Femur (tissue), 1 donor: ENCODE measurements at regions not wholly inside any gene's neighbourhood (a gene's known extent, or its start where the extent isn't known, plus 50 kb on each side); places are given as distances from the start of the nearest gene placed in this dataset.
"Not testable (repeated sequence)": the region's sequence is repeated elsewhere in the genome, so short reads cannot be mapped to it uniquely, and the experiment has no call there.

ENCODE experiments used
- DNase-seq: peaks from one replicate; pipeline ENCODE4 v3.0.0-alpha.2; 2017

DNA sequence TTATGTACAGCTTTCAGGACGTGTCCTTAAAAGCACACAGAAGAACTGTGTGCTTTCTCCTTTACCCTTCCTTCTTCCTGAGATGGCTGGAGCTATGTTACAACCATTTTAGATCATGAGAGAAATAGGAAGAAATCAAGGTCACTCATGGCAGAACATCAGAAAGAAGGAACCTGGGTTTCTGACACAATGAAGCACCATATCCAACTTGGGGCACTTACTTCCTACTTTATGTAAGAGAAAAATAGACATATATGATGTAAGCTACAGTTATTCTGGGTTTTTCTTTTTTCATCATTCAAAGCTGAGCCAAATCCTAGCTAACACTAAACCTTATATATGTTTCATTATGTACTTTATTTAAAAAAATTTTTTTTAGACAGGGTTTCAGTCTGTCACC is 79.5 kb downstream of the FAM161A start:
- no peak for DNase-seq

DNA sequence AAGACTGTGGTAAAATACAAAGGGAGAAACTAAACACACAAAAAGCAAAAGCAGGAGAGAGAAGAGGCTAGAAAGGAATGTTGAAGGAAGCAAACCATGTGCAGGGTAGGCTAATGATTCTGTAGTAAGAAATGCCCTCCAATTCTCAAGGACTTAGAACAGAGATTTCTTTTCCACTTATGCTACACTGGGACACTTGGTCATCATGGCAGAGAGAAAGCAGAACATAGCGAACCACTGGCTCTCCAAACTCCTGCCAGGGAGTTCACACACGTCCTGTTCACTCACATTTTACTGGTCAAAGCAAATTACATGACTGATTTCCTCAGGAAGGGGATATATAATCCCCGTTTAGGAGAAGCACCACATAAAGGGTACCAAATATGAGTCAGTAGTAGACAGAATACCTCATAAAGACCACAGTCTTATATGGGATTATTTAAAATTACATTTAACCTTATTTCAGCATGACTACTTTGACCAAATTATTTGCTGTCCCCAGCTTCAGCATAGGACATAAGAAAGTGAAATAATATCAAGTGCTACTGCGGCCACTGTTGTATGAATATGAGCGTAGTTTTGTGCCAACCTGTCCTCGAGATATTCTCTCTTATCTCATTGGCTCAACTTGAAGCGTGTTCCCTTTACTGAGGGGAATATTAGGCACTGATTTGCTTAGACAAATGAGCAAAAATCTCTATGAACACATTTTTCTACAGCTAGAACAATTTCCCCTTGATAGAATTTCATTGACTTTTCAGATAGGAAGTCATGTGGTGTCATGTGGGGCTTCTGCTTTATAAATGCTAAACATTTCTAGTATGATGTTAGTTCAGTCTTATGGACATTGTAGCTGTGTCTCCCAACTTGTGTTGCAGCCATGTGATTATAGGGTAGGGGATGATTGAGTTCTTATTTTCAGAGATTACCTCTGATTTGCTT is 81.7 kb downstream of the FAM161A start:
- DNase-seq, result no peak

DNA sequence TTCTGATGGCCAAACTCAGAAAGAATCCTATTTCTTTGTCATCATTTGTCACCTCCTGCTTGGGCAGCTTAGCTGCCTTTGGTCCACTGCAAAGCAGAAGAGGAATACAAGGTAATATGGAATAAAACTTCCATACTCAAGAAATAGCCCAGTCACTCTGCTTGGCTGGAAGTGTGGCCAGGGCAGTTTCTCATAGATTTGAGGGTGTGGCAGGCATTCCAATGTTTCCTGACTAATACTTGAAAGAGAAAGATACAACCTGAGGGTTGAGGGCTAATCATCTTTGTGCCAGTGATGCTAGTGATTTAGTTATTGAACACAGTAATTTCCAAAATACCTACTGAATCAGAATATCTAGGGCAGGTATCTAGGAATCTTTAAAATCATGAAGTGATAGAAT is 83.1 kb downstream of the FAM161A start:
- no peak for DNase-seq

DNA sequence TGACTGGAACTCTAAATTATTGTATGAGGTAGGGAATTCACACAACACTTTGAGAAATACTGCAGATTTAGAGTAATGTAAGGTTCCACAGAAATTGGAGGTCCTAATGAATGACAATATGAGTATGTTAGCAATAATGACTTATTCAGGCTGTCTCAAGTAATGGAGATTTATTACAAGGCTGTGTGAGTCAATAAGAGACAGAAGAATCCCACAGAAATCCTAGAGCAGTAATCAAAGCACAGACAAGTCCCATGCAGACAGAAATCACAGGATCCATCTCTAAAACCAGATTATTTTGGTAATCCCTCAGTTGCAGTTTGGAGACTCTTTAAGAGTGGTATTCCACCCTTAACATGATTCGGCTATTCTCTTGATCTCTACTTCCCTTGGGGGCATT is 83.6 kb downstream of the FAM161A start:
- DNase-seq, result no peak

DNA sequence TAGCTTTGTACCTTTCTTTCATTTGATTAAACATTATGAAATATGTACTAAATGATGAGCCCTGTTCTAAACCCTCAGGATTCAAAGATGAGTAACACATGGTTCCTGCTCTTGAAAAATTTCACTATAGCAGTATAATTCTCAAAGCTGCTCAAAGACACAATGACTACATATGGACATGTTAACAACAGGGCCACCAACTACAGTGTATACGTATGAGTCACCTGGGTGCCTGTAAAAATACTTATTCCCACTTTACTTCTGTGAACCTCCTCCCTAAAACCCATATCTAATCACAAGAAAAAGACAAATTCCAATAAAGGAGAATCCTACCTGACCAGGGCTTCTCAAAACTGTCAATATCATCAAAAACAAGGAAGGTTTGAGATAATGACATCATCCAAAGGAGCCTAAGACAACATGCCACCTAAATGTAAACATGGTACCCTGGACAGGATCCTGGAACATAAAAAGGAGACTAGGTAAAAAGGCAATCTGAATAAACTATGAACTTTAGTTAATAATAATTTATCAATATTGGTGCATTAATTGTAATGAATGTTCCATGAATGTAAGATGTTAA is 84.7 kb downstream of the FAM161A start:
- no peak for DNase-seq

DNA sequence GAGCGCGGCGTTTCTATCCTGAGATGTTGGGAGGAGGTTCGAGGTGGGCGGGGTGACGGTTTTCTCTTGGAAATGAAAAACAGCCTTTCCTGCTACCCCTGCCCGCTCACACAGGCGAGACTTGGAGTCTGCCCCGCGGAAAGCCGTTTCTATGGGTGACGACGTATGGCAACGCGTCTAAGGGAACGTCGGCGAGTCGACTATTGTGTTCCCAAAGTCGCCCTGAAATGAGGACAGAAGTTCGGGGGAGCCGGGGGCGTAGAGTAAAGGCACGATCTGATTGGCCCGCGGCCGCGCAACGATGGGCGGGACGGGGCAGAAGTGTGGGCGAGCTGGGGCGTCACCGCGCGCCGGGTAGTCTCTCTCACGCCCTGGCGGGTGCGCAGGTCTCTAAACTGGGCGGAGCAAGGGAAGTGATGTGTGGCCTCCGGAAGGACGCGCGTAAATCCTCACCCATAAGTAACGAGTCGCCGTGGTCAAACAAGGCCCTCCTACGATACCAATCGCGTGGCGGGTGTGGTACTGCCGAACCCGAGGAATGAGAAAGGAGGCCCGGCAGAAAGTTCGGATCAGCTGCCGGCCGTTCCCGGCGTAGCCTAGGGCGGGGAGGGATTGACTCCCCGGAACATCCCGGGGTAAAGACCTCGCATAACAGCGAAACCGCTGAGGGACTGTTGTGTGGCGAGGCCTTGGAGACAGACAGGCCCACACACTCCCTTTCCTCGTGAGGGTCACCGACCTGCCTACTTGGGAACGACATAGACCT is 89.6 kb downstream of the FAM161A start:
- DNase-seq, result peak; percentile 98

DNA sequence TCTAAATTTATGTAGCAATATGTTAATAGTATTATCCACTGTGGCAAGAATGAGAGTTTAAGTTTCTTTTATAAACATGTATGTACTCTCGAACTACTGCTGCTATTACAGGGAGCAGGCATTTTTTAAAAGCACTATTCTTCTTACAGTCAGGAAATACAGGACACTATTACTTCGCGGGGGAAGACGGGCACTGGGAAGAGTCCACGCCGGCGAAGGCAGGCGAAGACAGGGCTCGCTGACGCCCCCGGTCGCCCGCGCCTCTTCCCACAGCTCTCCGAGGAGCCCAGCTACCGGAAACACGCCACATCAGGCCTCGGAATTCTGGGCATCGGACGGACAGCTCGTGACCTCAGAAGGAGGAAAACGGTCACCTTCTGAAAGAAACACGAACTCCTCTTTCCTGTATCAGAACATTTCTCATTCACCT is 90.2 kb downstream of the FAM161A start:
- DNase-seq, result peak; percentile 90

DNA sequence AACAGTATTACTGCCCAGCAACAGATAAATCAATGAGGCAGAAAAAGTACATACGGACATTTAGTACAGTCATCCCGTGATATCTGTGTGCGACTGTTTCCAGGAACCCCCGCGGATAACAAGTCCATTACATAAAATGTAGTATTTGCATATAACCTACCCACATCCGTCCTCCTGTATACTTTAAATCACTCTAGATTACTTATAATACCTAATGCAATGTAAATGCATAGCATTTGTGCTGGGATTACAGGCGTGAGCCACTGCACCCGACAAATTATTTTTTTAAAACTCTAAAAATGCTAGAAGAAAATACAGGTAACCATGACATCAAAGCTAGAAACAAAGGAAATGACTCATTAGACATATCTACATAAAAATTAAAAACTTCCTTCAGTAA is 91.6 kb downstream of the FAM161A start:
- DNase-seq, result no peak

DNA sequence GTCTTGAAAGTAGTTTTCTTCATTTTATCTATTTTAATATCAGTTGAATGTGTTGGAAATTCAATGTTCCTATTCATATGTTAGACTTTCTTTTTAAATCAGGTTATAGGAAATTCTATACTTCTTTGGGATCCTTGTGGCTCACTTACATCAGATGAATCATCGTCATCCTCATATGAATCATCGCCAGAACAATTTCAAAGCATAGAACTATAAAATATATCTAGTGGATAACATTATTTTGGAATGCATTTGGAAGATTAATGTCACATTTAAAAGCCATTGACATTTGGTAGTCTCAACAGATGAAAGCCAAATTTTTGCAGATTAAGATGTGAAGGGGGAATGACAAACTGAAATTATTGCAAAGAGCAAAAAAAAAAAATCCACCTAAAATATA is 94.1 kb downstream of the FAM161A start:
- no peak for DNase-seq

DNA sequence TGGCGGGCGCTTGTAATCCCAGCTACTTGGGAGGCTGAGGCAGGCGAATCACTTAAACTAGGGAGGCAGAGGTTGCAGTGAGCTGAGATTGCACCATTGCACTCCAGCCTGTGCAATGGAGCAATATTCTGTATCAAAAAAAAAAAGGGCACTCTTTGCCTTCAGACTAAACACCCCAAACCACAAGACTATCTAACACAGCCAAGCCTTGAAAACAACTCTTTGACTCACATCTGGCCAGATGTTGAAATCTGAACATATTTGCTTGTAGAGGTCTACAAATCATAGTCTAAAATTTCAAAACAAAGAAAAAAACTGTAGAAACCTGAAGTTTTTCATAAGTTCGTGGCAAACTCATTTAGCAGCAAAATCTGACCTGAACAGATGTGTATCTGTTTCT is 94.9 kb downstream of the FAM161A start:
- no peak for DNase-seq

DNA sequence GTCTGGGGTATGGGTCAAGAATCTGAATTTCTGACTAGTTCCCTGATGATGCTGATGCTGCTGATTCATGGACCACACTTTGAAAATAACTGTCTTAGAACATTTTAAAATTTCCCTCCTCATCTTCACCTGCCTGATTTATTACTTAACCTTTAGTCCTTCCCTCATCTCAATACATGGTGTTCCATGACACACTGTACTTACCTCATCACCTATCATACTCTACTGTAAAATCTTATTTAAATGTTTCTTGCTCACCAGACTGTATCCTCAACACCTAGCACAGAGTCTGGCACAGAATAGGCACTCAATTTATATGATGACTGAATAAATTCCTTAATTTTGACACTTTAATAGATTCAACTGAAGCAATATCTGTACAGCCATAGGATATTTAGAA is 95.7 kb downstream of the FAM161A start:
- no peak for DNase-seq

DNA sequence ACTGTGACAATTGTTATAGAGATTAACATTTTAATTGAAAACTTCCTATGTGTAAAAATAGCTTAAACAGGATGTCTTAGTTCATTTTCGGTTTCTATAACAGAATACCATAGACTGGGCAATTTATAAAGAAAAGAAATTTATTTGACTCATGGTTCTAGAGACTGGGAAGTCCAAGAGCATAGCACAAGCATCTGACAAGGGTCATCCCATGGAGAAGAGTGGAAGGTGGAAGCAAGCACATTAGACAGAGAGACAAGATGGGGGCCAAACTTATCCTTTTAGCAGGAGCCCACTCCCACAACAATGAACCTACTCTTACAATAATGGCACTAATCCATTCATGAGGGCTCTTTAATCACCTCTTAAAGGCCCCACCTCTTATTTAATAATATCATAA is 100.3 kb downstream of the FAM161A start:
- no peak for DNase-seq

DNA sequence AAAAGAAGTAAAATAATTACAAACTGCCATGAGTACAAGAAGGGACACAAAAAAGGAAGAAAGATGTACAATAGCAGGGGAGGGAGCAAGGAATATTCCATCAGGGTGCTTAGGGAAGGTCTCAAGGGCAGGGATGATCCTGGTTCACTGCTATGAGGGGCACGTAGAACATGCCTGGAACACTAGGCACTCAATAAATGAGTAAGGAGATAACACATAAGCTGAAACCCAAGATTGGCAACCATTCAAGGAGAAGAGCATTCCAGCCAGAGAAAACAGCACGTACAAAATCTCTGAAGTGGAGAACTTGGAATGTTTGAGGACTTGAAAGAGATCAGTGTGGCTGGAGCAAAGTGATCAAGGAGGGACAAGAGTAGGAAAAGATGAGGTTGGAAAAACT is 103.2 kb downstream of the FAM161A start:
- DNase-seq, result no peak

DNA sequence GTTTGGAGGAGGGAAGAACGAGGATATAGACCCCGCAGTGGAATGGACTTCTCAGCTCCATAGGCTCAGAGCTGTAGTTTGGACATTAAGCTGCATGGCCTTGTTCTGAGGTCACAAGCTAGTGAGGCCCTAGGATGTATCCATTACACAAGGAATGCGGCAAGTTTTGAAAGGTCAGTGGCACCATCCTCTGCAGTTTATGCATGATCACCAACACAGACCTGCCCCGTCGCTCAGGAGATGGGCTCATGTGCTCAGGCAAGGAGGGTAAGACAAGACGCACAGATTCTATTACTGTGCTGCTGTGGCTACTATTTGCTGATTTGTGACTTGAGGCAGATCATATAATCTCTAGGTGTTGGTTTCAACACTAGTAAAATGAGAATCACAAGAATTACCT is 110.9 kb downstream of the FAM161A start:
- no peak for DNase-seq

DNA sequence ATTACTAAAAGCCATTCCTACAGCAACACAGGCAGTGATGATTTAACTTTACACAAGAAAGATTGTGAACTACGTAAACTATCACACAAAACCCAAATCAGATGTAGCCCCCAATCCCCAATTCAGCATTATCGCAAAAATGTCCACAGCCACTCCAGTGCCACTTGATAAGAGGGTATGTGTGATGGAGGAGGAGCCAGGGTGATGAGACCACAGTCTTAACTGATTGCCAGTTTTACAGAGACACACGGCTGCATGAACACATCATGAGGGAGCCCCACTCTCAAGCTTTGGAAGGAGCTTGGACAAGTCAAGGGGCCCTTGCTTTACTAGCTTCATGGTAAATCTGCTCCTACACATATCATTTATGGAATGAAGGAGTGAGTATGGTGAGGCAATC is 116.0 kb downstream of the FAM161A start:
- DNase-seq, result no peak

DNA sequence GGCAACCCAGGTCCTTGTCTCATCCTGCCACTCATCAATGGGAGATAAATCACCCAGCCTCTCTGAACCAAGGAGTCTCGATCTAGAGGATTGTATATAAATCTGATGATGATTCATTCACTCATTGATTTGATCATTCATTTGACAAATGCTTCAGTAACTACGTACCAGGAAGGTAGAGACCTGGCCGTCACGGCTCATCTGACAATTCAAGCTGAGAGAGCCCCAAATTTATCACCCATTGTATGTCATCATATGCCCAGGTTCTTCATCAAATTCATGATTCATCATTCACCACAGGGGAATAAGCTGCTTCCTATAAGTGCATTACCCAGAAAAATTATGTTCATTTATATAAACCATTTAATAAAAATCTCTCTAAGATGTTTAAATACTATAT is 116.9 kb downstream of the FAM161A start:
- DNase-seq, result no peak

DNA sequence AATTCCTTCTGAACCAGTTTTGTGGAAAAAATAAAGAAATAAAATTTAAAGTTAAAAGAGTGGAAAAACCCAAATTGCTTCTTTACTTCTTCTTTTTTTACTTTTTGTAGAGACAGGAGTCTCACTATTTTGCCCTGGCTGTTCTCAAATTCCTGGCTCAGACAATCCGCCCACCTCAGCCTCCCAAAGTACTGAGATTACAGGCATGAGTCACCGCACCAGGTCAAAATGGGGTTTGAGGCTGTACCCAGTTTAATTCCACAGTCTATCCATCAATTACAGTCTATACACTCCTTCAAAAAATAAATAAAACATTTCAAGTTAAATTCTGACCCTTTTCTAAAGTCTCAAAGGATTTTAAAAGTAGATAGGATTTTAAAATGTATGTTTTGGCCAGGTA is 120.3 kb downstream of the FAM161A start:
- no peak for DNase-seq

DNA sequence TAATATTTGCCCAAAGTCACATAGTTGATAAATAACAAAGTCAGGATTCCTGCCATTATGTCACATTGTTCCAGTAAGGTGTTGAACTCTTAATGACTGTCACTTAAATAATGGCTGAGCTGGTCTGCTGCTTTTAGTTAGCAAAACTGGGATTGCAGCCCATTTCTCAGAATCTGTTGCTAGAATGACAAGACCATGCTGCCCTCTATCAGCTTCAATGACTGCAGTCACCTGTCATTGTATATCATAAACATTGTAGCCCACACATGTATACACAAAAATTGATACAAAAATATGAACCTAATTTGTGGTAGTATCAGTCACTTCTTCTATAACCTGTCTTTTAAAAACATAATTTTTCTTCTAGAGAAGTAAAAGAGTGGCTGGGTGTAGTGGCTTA is 121.1 kb downstream of the FAM161A start:
- no peak for DNase-seq

DNA sequence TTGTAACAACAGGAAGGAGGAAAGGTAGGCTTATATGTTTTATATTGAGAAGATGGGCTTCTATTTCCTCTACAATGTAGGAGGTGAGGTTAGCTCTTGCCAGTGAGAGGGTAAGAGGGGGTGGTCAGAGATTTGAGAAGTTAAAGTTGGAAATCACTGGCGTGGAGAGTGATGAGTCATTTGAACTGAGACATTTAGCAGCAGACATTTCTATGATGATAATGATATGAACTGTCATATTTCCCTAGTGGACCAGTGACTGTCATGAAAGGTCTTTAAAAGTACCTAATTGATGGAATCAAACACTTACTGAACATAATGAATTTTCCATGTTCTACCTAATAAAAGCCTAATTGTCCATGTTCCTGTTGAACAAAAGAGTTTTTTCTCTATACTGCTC is 126.1 kb downstream of the FAM161A start:
- DNase-seq, result no peak

DNA sequence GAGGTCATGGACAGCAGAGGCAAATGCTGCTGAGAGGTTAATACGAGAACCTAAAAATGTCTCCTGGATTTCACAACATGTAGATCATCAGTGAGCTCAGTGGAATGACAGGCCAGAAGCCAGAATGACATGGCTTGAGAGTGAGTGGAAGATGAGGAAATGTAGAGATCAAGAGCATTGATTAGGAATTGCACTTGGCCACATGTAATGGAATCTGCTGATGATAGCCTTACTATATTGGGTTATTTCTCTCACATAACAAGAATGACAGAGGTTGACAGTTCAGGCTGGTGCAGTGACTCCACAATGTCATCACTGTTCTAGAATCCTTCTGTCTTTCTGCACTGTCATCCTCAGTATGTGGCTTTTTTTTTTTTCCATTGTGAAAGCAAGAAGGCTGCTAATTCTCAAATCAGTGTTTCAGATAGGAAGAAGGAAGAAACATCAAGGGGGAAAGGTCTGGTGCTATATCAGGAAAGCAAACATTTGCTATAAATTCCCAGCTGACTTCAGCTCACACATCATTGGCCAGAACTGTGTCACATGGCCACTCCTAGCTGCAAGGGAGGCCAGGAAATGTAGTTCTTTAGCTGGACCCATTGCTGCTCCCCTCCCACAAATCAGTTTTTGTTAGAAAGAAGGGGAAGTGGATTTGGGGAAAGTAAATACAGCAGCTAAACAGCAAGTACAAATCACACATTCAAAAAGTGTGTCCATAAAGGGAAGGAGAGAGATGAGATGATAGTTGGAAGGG is 127.2 kb downstream of the FAM161A start:
- no peak for DNase-seq

DNA sequence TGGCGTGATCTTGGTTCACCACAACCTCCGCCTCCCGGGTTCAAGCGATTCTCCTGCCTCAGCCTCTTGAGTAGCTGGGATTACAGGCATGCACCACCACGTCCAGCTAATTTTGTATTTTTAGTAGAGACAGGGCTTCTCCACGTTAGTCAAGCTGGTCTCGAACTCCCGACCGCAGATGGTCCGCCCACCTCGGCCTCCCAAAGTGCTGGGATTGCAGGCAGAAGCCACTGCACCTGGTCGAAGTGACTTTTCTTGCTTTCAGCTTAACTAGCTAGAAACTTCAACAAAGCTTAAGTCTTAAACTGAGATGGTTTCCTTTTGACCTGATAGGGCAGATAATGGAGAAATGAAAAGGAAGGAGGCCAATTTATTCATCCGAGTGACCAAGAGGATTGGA is 130.5 kb downstream of the FAM161A start:
- not testable (repeated sequence) for DNase-seq

DNA sequence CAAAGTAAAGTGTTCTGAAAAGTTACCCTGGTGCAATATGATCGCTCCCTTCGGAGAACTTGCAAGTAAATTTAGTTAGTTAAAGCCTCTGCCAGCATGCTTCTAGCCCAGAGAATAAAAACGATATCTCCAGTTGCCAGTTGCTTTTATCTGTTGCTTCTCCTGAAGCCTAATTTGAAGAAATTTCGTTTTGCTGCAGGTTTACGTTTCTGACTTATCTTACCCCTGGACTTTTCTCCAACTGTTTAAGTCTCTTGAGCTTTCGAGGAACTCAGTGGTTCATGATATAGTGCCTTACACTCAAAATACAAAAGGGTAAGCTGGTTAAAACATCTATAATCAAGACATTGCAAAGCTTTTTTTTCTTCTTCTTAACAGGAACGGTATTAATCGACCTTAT is 131.1 kb downstream of the FAM161A start:
- no peak for DNase-seq

DNA sequence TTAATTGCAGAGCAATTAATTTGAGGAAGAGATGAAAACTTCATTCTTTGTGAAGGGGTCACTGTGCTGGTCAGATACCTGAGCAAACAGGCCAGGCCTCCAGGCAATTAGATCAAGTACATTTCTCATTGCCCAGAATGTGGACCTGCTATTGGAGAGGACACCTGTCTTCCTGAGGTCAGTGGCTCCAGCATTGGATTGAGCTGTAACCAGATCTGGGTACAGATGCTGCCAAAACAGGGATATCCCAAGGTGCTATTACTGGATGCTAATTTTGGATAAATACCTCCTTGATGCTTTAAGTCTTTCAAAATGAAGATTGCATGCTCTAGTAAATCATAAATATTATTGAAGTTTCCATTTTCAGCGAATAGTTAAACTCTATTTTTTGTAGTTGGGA is 131.5 kb downstream of the FAM161A start:
- no peak for DNase-seq
